HG03280 (cell line): ENCODE measurements at regions not wholly inside any gene's neighbourhood (a gene's known extent, or its start where the extent isn't known, plus 50 kb on each side); places are given as distances from the start of the nearest gene placed in this dataset.

Experiments
- ATAC-seq: cut with Tn5 transposase; IDR thresholded peaks from one replicate; pipeline ENCODE4 v1.9.1; 2021; ENCODE audit warnings: mild to moderate bottlenecking, moderate library complexity; ENCODE audit not compliant: unreplicated experiment

DNA sequence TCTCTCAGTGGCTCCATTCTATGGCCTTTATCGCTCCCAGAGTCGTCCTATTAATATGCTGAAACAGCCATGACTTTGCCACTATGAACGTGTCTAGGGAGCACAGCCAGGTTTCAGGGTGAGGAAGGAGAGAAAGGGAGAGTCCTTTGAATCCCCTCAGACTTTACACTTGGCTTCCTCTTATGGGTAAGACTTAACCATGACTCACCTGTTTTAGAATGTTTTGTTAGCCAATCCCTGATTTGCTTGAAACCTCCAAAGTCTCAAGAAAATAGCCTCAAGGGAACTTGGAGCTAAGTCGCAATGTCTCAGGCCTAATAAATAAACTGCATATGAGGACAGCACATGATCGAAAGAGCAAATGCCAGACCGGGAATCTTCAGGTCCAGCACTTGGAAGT, 131.2 kb upstream of the RCN1 start:
- ATAC-seq, result no peak

DNA sequence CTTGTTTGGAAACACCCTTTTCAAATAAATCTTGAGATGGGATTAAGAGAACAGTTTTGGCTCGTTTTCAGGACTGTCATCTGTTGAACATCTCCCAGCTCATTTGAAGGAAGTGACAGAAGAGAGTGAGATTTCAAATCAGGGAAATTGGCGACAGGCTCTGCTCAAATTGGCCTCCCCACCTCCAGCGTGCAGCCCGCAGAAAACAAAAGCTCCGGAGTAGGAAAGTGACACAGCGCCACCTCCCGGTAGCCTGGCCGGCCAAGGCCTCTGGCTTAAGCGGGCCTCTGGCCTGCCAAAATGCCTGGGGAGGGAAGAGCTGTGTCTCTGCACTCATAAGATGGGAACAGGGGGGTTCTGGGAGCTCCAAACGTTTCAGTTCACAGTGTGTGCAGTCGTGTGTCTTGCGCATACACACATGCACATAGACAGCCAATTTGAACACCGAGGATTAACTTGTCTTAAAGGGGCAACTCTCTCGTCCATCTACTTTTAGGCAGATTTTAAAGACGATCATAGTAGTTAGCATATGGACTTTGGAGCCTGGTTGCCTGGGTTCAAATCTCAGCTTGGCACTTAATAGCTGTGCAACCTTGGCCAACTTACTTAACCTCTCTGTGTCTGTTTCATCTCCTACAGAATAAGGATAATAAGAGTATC, 132.7 kb upstream of the RCN1 start:
- peak; percentile 84 for ATAC-seq

DNA sequence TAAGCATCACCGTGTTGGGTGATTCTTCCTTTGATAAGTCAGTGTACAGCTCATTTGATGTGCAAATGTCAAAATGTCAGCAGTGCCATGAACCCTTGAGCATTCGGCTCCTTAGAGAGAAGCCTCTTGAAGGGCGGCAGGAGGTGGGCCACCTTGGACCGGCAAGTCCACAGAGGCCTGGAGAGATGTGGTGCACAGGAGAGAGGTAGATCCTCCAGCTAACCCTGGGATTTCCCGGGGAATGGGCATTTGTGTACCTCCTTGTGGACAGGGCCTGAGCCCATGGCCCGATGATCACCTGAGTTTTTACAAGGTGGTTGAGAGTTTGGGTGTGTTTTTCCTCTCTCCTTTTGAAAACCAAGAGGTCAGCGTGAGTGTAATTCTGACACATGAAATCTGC, 133.2 kb upstream of the RCN1 start:
- no peak for ATAC-seq

GRCh38 chr11:31956310-31956709, 134.6 kb upstream of the RCN1 start:
- no peak for ATAC-seq

GRCh38 chr11:31955838-31956237, 135.0 kb upstream of the RCN1 start:
- no peak for ATAC-seq

DNA sequence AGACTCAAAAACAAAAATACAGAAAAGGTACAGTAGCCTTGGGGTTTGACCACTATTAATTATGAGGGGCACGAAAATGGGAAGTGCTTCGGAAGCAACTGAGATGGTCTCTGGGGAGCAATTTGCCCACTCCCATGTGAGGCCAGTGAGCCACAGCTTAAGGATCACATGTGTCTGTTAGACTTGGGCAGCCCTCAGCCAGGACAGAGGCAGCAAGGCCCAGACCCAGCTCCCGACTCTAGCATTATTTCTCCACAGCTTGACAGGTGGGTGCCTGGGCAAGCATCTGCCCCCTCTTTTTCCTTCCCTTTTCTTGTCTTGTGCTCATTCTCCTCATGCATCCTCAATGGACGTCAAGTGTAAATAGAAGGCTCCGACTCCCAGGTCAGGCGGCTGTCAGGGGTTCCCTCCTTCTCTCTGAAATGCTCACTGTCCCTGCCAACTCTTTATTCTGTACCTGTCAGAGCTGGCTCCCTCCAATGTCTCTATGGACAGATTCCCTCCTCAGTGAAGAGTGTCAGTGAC, 137.0 kb upstream of the RCN1 start:
- ATAC-seq, result no peak

GRCh38 chr11:31949733-31950200, 138.6 kb upstream of the PAX6 start:
- peak; percentile 76 for ATAC-seq

DNA sequence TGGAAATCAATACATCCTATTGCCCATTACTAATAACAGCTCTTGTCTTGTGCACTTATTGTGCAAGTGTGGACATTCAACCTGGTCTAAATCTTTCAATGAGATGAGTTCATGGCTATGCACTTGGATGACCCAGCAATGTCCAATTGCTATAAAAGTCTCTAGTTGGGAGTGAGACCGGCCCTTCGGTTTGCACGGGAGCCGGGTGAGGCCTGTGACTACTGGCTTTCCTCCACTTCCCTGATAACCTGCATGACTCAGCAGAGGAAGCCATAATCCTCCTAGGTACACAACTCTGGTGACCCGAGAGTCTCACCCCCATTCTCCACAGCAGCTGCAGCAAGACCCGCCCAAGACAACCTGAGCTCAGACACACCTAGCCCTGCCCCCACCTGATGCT, 135.9 kb upstream of the PAX6 start:
- no peak for ATAC-seq

DNA sequence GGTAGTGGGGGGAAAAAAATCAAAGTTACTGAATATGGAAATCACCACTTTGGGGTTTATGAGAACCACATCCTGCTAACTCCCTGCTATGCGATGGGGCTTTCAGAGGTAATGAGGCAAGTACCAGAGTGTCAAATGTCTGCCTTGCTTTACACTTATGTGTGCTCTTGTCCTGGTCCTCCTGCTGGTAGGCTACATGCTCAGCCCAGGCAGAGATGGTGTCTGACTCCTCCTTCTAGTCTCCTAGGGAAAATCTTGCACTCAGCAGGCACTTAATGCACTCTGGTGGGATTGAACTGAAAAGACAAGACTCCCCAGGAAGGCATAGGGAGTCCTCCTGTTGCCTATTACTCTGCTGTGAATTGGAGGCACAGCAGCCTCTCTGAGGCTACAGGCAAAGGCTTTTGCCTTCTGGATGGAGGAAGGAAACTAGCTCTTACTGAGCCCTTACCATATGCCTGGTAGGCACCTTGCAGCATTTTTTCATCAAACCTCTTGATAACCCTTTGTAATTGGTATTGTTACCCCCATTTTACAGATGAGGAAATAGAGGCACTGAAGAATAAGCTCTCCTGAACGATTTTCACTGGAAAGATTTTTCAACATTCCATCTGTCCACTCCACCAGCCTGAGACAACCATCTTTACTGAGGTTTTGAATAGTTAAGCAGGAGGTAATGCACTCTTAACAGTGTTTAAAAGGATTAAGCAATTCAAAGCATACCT, 132.1 kb upstream of the PAX6 start:
- peak; percentile 93 for ATAC-seq

- ATAC-seq, result no peak
Measured at GRCh38 chr11:31940371-31941037, 129.4 kb upstream of the PAX6 start.

GRCh38 chr11:31939004-31939403, 127.9 kb upstream of the PAX6 start:
- ATAC-seq, result no peak

DNA sequence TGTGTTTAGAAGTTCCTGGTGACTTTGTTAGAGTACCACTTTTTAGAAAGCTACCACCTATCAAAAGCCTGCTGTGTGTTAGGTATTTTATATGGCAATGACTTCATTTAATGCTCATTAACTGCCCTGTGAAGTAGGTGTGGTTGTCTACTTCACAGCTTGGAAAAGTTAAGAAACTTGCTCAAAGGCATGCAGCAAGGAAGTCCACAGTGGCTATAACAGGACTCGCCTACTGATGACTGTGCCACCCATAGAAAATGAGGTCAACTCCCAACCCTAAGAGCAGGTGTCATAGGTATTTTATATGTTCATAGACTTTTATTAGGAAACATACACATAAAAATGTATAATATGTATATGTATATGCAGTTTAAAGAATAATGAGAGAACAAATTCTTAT, 125.2 kb upstream of the PAX6 start:
- ATAC-seq, result no peak

GRCh38 chr11:31932879-31933278, 121.8 kb upstream of the PAX6 start:
- ATAC-seq, result no peak

GRCh38 chr11:31927982-31928381, 116.9 kb upstream of the PAX6 start:
- ATAC-seq, result no peak

GRCh38 chr11:31926816-31927528, 115.8 kb upstream of the PAX6 start:
- no peak for ATAC-seq

DNA sequence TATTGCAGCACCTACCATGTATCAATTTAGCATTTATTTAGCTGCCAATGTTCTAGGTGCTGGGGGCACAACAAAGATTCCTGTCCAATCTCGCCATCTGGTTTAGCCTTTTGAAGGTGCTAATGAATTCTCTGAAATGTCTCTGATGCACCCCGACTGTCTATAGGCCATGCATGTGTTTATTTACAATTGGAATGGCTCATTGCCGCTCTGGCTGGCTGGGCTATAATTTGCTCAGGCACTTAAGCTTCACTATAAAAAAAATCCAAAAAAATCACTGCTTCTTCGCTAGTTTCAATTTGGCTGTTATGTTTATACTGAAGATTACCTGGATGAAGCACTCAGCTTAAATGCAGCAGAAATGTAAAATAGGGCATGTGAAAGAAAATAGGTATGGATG, 115.0 kb upstream of the PAX6 start:
- no peak for ATAC-seq

GRCh38 chr11:31922450-31922849, 111.3 kb upstream of the PAX6 start:
- ATAC-seq, result no peak

DNA sequence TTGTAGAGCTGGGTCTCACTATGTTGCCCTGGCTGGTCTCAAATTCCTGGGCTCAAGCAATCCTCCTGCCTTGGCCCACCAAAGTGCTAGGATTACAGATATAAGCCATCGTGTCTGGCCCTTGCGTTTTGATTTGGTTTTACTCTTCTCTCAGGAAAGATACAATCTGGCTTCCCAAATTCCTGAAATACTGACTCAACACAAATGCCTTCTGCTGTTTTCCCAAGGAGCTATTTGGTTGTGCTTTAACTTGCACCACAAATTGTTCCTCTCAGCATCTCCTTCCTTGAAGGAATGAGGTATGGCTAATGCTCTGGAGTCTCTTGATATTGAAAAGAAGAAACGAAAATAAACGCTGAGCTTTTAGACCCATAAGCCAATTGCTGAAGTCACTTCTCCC, 110.0 kb upstream of the PAX6 start:
- no peak for ATAC-seq

DNA sequence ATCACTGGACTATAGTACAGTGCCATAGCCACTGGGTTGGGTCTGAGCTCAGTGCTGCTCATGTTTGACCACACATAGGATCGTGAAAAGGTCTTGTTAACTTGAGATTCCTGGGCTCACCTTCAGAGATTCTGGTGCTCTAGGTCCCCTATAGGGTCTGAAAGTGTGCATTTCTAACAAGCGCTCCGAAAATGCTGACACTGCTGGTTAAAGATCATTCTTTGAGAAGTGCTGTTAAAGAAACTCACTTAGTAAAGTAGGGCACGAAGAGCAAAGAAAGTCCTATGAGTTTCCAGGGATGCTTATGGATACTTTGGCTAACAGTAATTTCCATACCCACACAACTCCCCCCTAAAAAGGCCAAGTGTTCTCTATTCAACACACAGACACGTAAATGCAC, 108.1 kb upstream of the PAX6 start:
- ATAC-seq, result no peak

GRCh38 chr11:31915867-31916266, 104.7 kb upstream of the PAX6 start:
- ATAC-seq, result no peak

GRCh38 chr11:31913985-31914384, 102.9 kb upstream of the PAX6 start:
- ATAC-seq, result no peak
